Esophagus squamous epithelium (tissue), 4 donors: ENCODE measurements at regions not wholly inside any gene's neighbourhood (a gene's known extent, or its start where the extent isn't known, plus 50 kb on each side); places are given as distances from the start of the nearest gene placed in this dataset.

ENCODE experiments used
- POLR2A ChIP-seq, 4 donors: fragments of 450-650 bp; IDR thresholded peaks; one replicate each; pipeline ENCODE4 v1.6.1; 2017; ENCODE audit warnings: antibody characterized with exemption in 4 of 4, mild to moderate bottlenecking in 4 of 4, moderate library complexity in 3 of 4
- TF ChIP-seq, protein P1 (sequence below), 6 experiments: fragments of 450-650 bp in 4 of 6; fragments of 200-600 bp in 2 of 6; sonication (generic) in 2 of 6; IDR thresholded peaks; one replicate each; pipeline ENCODE4 v1.5.1; 2016 to 2019; ENCODE audit warnings: antibody characterized with exemption in 6 of 6, mild to moderate bottlenecking in 4 of 6, moderate library complexity in 4 of 6

DNA sequence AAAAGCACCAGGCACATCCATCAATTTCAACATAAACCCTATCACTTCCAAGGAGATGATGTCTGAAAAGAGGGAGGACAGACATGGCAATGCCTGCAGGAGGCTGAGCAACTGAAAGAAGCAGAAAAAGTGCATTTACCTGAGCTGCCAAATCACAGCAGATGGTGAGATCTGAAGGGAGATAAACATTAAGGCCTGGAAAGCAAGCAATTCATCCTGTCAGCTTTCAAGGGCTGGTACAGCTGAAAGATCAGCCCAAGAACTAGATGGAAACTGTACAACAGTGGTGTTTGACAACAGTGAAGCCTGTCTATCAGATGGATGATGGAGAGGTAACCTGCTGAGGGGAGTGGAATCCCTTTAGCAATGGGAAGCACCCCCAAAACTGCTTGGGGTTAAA is 433.2 kb upstream of the ZNF608 start:
- TF ChIP-seq, protein P1, sequence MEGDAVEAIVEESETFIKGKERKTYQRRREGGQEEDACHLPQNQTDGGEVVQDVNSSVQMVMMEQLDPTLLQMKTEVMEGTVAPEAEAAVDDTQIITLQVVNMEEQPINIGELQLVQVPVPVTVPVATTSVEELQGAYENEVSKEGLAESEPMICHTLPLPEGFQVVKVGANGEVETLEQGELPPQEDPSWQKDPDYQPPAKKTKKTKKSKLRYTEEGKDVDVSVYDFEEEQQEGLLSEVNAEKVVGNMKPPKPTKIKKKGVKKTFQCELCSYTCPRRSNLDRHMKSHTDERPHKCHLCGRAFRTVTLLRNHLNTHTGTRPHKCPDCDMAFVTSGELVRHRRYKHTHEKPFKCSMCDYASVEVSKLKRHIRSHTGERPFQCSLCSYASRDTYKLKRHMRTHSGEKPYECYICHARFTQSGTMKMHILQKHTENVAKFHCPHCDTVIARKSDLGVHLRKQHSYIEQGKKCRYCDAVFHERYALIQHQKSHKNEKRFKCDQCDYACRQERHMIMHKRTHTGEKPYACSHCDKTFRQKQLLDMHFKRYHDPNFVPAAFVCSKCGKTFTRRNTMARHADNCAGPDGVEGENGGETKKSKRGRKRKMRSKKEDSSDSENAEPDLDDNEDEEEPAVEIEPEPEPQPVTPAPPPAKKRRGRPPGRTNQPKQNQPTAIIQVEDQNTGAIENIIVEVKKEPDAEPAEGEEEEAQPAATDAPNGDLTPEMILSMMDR (IDR thresholded peaks at IDR 0.05), result no peak
- TF ChIP-seq POLR2A (IDR thresholded peaks at IDR 0.05), result no peak
